ENCODE measurements at regions not wholly inside any gene's neighbourhood (a gene's known extent, or its start where the extent isn't known, plus 50 kb on each side); places are given as distances from the start of the nearest gene placed in this dataset.

DNA sequence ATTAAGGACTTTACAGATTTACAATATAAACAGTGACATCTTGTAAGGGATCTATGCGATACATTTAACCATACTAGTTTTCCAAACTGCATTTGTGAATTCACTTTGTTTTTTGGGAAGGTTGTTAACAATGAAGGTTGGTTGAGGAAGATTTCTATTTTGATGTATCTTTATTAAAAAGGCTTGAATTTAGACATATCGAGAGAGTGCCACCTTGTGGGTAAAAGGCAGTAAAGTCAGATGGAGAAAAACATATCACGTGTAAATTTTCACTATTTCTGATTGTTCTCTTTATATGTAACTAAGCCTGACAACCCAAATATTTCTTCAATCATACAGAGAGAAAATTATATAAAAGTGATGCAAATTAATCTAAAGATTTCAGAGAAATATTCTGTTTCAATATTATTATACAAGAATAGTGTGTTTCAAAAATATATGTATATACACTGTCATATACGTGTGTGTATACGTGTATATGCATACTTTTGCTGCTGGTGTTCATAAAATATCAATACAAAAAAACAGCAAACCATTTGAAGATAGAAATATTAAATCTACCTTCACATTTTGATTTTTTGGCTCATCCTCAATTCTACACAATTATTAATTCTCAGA, 988.6 kb downstream of the SORCS1 start:
- no peak for DNase-seq

DNA sequence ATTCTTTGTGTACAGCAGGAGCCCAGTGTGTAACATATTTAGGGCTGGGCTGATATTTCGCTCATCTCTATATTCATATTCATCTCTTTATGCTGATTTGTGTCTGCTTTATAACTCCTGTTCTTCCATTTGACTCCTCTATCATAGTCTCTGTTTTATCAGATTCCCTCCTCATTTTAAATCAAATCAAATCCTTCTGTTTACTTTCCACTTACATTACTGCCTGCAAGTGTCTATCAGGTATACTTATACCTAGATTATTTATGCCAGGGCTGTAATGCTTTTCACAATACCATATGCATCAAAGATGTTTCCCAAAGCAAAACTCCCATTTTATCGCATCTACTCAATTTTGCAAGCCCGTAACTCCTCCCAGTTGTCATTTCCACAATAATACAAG, 990.7 kb downstream of the SORCS1 start:
- DNase-seq = no peak

DNA sequence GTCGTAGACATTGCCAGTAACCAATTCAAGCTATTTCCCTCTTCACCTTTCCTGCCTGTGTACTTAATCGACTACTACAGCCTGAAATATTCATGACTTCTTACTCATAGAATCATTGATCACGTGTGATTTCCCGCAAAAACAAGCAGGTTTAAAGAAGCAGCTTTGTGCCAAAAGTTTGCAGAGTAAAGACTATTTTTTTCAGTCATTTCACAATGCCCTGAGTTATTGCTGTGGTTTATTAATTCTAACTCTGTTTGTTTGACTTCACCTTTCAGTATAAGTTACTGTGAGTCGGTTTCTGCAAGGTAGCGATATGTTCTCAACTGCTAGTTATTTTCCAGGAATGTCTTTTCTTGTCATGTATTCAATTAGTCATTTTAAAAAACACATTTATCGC, 995.3 kb downstream of the SORCS1 start:
- no peak for DNase-seq

DNA sequence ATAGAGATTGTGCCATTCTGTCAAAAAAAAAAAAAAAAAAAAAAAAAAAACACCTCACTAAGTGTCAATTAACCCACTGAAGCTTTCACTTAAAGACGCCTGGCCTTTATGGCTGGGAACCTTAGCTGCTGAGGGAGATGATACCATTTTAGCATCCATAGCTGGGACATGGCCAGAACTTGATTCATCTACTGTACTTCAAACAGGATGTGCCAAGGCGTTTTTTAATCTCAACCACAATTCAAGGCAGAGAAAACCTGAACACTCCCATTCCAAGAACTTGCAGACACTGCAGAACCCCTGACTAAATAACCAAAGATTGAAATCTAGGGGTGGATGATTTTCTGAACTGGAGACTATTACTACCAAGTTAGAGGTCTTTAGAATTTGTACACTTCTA, 996.6 kb downstream of the SORCS1 start:
- DNase-seq = no peak

GRCh38 chr10:106158241-106158640, 1006.3 kb downstream of the SORCS1 start:
- no peak for DNase-seq

DNA sequence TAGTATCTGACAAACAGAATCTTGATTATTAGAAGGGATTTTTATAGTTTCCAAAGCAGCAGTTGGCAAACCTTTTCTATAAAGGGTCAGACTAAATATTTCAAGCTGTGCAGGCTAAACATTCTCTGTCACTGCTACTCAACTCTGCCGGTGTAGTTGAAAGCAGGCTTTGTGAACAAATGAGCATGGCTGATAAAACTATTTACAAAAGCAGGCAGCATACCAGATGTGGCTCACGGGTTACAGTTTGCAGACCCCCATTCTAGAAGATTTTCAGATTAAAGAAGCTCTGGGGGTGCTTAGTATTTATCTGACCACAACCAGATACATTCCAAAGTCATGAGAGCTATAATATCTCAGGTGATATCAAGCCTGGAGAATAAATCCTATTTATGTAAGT, 1017.5 kb downstream of the SORCS1 start:
- DNase-seq = no peak

DNA sequence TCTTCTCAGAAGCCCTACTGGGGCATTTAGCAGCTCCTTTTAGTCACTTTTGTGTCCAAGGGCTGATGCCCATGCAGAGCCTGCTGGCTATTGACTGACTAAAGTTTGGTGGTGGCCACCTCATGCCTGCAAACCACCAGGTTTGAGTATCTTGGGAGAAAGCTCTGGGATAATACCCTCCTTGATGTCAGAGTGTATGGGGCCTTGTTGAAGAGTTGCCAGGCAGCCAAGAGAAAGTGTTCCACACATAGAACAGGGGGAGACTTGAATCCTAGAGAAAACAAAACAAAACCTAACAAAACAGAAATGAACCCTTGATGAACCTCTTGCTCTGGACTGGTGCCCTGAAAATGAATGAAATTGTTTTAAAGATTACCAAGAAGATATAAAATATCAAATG, 1024.6 kb downstream of the SORCS1 start:
- no peak for DNase-seq

DNA sequence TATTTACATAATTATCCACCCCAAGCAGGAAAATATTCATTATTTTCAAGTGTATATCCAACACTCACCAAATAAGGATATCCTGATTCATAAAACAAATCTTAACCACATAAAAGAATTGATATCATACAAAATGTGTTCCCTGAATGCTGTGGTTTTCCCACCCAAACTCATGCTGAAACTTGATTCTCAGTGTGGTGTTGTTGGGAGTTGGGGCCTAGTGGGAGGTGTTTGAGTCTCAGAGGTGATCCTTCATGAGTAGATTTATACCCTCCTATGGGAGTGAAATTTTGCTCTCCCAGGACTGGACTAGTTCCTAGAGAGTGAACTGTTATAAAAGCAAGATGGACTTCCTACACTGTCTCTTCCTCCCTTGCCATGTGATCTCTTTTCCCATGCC, 1028.3 kb downstream of the SORCS1 start:
- DNase-seq = no peak

DNA sequence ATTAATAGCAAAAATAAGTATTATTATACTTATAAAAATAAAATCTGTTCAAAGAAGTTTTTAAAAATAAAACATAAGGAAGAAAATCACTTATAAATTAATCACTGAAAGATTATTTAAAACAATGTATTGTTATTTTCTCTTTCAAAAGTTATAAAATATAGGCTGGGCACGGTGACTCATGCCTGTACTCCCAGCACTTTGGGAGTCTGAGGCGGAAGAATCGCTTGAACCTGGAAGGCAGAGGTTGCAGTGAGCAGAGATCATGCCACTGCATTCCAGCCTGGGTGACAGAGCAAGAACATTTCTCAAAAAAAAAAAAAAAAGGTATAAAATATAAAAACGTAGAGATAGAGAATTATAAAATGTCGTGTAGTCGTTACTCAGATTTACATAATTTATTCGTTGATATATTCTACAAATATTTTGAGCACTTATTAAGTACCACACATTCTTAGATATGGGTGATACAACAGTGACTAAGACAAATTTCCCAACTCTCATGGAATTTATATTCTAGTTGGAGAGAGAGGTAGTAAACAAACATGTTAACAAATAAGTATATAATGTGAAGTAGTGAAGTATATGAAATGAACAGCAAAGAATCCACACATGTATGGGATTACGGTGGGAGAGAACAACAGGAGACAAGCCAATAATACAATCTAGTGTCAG, 1030.0 kb downstream of the SORCS1 start:
- no peak for DNase-seq

DNA sequence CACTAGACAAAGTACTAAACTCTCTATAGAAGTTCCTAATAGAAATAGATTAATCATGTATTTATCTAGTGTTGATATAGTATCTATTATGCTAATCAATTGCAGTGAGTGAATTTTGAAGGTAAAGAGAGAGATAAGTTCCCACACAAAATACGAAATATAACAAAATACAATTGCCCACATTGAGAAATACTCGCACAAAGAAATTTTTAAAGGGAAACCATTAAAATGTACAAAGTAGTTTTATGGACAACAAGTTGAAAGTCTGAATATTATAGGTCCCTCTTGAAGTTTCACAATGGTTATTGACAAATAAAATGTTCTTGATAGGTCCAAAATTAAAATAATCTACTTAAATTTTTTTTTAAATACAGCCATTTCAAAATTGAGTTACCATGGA, 1031.1 kb downstream of the SORCS1 start:
- no peak for DNase-seq

DNA sequence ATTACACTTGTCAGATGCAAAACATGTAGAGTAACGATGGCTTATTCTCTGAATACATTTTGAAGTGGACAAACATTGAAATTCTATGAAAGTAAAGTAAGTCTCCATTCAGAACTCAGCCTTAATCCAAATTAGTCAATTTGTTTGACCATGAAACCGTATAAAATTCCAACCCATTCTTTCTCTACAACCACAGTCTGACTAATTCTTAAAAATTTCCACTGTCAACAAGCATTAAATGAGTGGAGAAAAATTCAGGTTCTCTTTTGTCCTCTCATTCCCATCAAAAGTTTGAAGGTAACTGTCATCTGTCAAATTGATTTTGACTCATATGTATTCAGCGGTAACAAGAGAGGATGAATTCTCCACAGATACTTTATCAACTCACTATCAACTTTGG, 1031.5 kb downstream of the SORCS1 start:
- no peak for DNase-seq

DNA sequence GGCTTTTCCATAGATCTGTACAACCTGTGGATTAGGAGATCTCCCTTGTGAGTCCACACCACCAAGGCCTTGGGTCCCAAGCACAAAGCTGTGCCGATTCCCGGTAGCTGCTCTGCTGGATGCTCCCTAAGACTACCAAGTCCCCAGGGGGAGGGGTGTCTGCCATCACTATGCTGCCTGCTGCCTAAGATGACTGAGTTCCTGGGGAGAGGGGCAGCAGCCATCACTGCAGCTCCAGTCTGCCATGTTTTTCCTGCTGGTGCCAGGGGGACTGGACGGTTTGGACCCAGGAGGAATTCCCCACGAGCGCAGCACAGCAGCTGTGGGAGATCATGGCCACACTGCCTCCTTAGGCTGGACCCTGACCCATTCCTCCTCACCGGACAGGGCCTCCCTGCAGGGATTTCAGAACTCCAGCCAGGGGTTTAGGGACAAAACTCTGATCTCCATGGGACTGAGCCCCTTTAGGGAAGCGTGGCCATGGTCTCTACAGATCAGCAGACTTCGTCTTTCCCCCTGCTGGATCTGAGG, 1049.8 kb downstream of the SORCS1 start:
- DNase-seq = no peak

DNA sequence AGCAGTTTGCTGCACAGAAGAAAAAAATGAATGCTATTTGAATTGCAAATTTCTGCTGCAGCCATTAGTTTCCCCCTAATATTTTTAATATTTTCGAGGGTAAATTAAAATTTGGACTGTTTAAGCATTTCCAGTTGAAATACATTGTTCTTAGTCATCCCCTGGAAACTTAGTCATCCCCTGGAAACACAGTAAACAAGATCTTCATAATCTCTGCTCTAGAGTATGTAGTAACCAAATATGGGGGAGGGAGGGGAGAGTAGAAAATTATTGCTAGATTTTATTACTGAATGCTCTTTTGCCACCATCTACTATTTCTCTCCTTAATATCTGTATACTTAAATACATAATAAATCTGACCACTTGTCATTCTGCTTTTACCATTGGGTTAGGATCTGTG, 1053.3 kb downstream of the SORCS1 start:
- no peak for DNase-seq

GRCh38 chr10:106107706-106108105, 1056.8 kb downstream of the SORCS1 start:
- no peak for DNase-seq

DNA sequence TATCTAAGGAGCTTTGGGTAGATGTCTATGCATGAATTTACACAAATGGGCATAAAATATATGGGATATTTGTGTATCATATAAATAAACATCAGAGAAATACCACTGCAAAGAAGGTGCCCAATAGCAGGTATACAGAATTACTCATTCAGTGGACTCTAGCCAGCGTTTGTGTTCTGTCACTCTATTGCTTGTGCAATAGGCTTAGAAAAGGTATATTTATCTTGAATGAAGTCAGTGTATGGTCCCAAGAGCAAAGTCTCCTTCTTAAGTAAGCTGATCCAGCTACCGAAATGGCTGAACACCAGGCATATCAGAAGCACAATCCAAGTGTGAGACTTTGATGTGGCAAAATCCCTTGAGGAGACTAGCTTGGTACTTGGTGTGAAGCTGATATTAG, 1058.4 kb downstream of the SORCS1 start:
- no peak for DNase-seq

DNA sequence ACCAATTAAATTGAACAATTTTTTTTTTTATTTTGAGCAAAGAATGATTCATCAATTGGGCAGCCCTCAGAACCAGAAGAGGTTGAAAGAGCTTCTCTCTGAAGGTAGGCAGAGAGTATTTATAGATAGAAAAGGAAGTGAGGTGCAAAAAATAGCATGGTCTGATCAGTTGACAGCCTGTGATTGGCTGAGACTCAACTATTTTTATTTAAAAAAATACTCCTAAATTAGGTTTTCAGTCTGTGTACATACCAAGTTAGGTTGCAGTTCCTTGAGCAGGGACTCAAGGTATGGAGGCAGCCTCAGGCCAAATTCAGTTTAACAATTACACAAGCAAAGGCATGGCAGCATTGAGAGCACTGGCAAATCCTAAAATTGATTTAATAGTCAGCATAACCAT, 1074.7 kb downstream of the SORCS1 start:
- DNase-seq = no peak

DNA sequence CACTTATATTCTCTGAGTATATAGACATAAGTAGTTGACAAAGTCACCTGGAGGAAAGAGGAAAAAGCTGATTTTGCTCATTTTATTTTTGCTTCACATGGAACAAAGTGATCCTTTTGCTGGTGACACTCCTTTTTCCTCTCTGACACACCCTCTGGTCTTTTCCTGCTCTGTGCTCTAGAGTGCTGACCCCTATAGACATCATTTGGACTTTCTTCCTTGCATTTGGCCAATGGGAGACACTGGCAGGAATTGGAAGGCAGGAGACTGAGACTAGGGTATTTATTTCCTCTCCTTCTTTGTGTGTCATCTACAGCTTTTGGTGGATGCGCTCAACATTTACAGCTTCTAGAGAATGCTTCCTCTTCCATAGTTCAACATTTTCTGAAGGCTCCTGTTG, 1078.1 kb downstream of the SORCS1 start:
- no peak for DNase-seq

DNA sequence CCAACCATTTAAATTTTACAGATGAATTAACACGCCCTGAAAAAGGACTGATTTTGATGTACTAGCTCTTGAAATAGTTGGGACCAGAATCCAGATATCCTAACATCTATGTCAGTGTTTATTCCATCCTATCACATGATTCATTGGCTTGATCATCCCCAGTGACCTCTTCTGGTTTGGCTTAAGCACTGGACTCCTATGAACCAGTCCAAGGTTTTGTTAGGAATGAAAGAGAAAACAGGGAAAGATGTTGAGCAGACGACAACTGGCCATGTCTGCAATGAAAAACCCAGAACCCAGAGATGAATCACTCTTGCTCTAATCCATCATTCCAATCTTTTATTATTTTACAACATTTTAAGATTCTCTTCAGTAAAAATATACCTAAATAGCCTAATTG, 1080.9 kb downstream of the SORCS1 start:
- DNase-seq = no peak

DNA sequence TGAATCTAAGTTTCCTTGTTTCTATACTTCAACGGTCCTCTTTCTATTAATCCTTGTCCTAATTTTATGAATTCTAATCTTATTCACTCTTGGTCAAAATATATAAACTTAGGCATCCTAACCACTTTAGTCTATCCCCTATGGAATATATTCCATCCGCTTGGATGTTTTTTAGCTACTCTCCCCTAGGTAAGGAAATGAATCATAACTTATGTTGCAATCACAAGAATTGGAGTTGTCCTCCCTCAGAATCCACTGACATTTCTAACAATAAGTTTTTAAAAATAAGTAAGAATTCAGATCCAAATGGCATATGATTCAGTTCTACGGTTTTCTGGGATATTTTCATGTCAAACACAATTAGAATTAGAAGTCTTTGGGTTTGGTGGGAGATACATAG, 1081.6 kb downstream of the SORCS1 start:
- no peak for DNase-seq

DNA sequence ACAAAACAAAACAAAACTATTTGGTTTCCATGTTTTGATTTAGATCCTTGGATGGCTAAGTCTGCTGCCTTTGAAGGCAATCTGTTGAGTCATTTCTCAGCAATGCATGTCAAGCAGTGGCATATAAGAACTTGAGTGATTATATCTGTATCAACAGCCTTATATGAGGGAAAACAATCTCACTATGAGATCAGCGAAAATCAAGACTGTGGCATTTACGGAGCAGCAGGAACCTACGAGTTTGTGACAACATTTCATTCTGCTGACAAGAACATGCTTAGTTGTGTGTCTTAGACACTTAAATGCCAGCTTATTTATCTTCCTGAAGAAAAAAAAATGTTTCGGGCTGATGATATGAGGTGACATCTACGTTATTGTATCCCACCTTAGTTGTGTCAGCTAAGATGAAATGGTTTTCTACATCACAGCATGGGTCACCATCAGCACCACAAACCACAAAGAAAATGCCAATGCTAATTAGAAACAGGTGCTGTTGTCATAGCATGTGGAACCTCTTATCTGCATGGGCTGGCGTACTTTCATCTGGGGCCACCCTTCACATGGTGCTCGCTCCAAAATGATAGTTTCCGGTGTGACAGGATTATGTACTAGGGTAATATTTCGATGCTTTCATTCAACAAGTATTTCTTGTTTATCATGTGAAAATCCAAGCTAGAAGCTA, 1085.5 kb downstream of the SORCS1 start:
- DNase-seq = no peak

DNA sequence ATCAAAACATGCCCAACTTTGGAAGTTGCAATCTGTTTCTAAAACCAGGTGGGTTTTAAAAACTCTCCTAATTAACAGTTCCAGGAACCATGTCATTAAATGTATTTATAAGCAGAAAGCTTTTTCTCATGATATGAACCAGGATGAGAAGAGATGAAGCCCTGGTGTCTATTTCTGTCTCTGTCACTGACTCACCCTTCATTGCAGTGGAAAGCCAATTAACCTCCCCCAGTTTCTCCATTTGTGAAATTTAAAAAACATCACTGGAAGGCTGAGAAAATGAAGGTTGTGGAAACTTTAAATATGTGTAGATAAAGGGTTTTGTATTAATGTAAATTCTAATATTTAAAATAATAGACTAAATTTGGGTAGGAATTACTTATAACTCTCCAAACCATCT, 1088.0 kb downstream of the SORCS1 start:
- DNase-seq = no peak

- no peak for DNase-seq
These were observed 1111.4 kb downstream of the SORCS1 start for GRCh38 chr10:106053061-106053460.

GRCh38 chr10:106044503-106044902, 1120.0 kb downstream of the SORCS1 start:
- no peak for DNase-seq

DNA sequence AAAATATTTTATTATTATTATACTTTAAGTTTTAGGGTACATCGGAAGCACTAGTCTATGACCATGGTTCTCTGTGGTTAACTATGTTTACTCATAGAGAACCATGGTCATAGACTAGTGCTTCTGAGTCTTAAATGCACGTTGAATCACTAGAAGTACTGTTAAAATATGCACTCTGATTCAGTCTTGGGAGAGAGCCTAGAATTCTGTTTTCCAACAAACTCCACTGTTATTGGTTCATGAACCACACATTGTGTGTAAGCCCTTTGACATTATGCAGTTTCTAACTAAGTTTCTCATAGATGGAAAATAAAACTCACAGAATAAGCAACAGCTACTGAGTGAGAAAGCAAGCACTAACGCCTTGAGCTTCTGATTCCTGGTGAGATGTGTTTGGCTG, 1120.6 kb downstream of the SORCS1 start:
- no peak for DNase-seq

Measured in activated naive CD4-positive, alpha-beta T cell treated with anti-CD3 and anti-CD28 coated beads, Interleukin-2, amount 50 U/mL, for 16 hours (primary cell).